B cell (primary cell): ENCODE measurements at regions not wholly inside any gene's neighbourhood (a gene's known extent, or its start where the extent isn't known, plus 50 kb on each side); places are given as distances from the start of the nearest gene placed in this dataset.

Experiments
- CTCF ChIP-seq: fragments of 200-600 bp; IDR thresholded peaks from one replicate; pipeline ENCODE4 v1.8.0; 2022; ENCODE audit warnings: antibody characterized with exemption, mild to moderate bottlenecking
- EZH2 ChIP-seq: IDR thresholded peaks from 2 replicates; pipeline ENCODE4 v1.6.1; 2012; ENCODE audit warnings: borderline replicate concordance, low read depth, mild to moderate bottlenecking, moderate library complexity, low read length; ENCODE audit not compliant: insufficient read depth, poor library complexity, severe bottlenecking

- TF ChIP-seq CTCF (no peak), EZH2 (no peak)
Measured at GRCh38 chr13:80151016-80151415, 189.9 kb downstream of the SPRY2 start.
